HepG2 (cell line): ENCODE measurements at regions not wholly inside any gene's neighbourhood (a gene's known extent, or its start where the extent isn't known, plus 50 kb on each side); places are given as distances from the start of the nearest gene placed in this dataset.

Source experiments
- ATAC-seq: fragments of 200-7000 bp; cut with Tn5 transposase; 3 replicates; pipeline ENCODE4 v1.9.1; 2020; ENCODE audit warnings: mild to moderate bottlenecking, moderate library complexity
- BruUV-seq: library from RNA; stranded (reverse); fragments of 400-500 nt; replicated peaks from 2 replicates; lab custom pipeline; 2021; lab: Mats Ljungman, UMichigan
- CTCF ChIA-PET: fragments of 300-600 bp; formaldehyde crosslinking; extraction: SDS; loops from one replicate; lab custom pipeline; 2021; ENCODE audit warnings: low total read pairs, inconsistent platforms, low intra/inter-chr PET ratio; lab: Yijun Ruan, JAX
- POLR2A ChIA-PET: fragments of 350-600 bp; sonication (Branson Sonifier 250); formaldehyde crosslinking; loops from one replicate; lab custom pipeline; 2020; ENCODE audit warnings: antibody characterized with exemption, inconsistent platforms; lab: Yijun Ruan, JAX
- DNase-seq: peaks from one replicate; pipeline ENCODE4 v3.0.0-alpha.2; 2015; ENCODE audit warnings: low spot score
- FAIRE-seq: peaks from 3 replicates; lab custom pipeline; 2011; peaks lifted over from hg19 to GRCh38; lab: Jason Lieb, UNC
- H2AFZ ChIP-seq: one replicate; pipeline ENCODE4 v1.6.1; 2011; ENCODE audit warnings: low read length, inconsistent platforms
- H3K27ac ChIP-seq: fragments of 300-600 bp; 3 replicates; pipeline ENCODE4 v1.8.0; 2011; ENCODE audit warnings: mixed run types, mild to moderate bottlenecking, mixed read lengths, low read length, inconsistent platforms; ENCODE audit not compliant: insufficient read depth; ENCODE audit errors: extremely low read length
- H3K27me3 ChIP-seq, 2 experiments: fragments of 200-600 bp in 1 of 2; 2 replicates in 1 of 2; 3 replicates in 1 of 2; pipeline versions ENCODE4 v1.6.0 to v1.8.0; 2011; ENCODE audit warnings: low read length in 2 of 2, mild to moderate bottlenecking in 2 of 2, moderate library complexity in 2 of 2, inconsistent platforms in 1 of 2; ENCODE audit not compliant: insufficient read depth in 2 of 2, control insufficient read depth in 1 of 2
- H3K36me3 ChIP-seq, 2 experiments: fragments of 200-600 bp in 1 of 2; replicated peaks in 1 of 2; 2 replicates in 1 of 2; 3 replicates in 1 of 2; pipeline versions ENCODE4 v1.5.1 to v1.8.0; 2011; ENCODE audit warnings: low read length in 2 of 2, inconsistent platforms in 1 of 2; ENCODE audit not compliant: insufficient read depth in 2 of 2, control insufficient read depth in 1 of 2
- H3K4me1 ChIP-seq: 2 replicates; pipeline ENCODE4 v1.5.1; 2012; ENCODE audit warnings: low read length, inconsistent platforms; ENCODE audit not compliant: insufficient read depth
- H3K4me2 ChIP-seq: 2 replicates; pipeline ENCODE4 v1.6.0; 2011; ENCODE audit warnings: low read depth, low read length, inconsistent platforms
- H3K4me3 ChIP-seq, 3 experiments: fragments of 200-600 bp in 1 of 3; sonication (generic), shearing (Covaris generic) in 1 of 3; replicated peaks in 1 of 3; 2 replicates each; pipeline ENCODE4 v1.5.1; 2011 to 2016; ENCODE audit warnings: low read length in 3 of 3, inconsistent platforms in 2 of 3, low read depth in 2 of 3, mild to moderate bottlenecking in 2 of 3, control low read depth in 1 of 3, mixed read lengths in 1 of 3; ENCODE audit not compliant: insufficient read depth in 1 of 3
- H3K79me2 ChIP-seq: one replicate; pipeline ENCODE4 v1.6.1; 2011; ENCODE audit warnings: low read length, inconsistent platforms; ENCODE audit not compliant: insufficient read depth
- H3K9ac ChIP-seq: 2 replicates; pipeline ENCODE4 v1.6.0; 2011; ENCODE audit warnings: mild to moderate bottlenecking, low read depth, low read length, inconsistent platforms; ENCODE audit not compliant: insufficient read depth
- H3K9me3 ChIP-seq: 2 replicates; pipeline ENCODE4 v1.5.1; 2012; ENCODE audit warnings: mild to moderate bottlenecking, low read length
- H4K20me1 ChIP-seq: 2 replicates; pipeline ENCODE4 v1.6.0; 2011; ENCODE audit warnings: inconsistent platforms, mild to moderate bottlenecking, low read length, moderate library complexity; ENCODE audit not compliant: insufficient read depth
- ATF7 ChIP-seq, 2 experiments: fragments of 450-650 bp in 1 of 2; sonication (generic) in 1 of 2; formaldehyde crosslinking in 1 of 2; IDR thresholded peaks; 2 replicates each; pipeline versions ENCODE4 v1.4.0 to v1.6.1; 2016 to 2020; ENCODE audit warnings: antibody characterized with exemption in 1 of 2, mild to moderate bottlenecking in 1 of 2, missing genetic modification reagents in 1 of 2
- FOXK2 ChIP-seq: fragments of 450-650 bp; IDR thresholded peaks from 2 replicates; pipeline ENCODE4 v1.6.1; 2016
- HBP1 ChIP-seq: IDR thresholded peaks from 2 replicates; pipeline ENCODE4 v1.6.1; 2016; ENCODE audit warnings: low read depth, control low read depth
- HMGA1 ChIP-seq: sonication (generic); formaldehyde crosslinking; conservative IDR thresholded peaks from 2 replicates; pipeline ENCODE4 v1.4.0; 2020; ENCODE audit warnings: missing genetic modification reagents
- ZBTB10 ChIP-seq: sonication (generic); formaldehyde crosslinking; IDR thresholded peaks from 2 replicates; pipeline ENCODE4 v1.4.0; 2020; ENCODE audit warnings: missing genetic modification reagents, borderline replicate concordance
- ZNF710 ChIP-seq: sonication (generic); formaldehyde crosslinking; IDR thresholded peaks from 2 replicates; pipeline ENCODE4 v1.5.0; 2020; ENCODE audit warnings: mild to moderate bottlenecking, missing genetic modification reagents, borderline replicate concordance
- ZNF839 ChIP-seq: sonication (generic); formaldehyde crosslinking; IDR thresholded peaks from 2 replicates; pipeline ENCODE4 v1.4.0; 2020; ENCODE audit warnings: missing genetic modification reagents, mild to moderate bottlenecking, borderline replicate concordance
- ZNF841 ChIP-seq: sonication (generic); formaldehyde crosslinking; IDR thresholded peaks from 2 replicates; pipeline ENCODE4 v1.8.1; 2023; ENCODE audit warnings: missing genetic modification reagents, borderline replicate concordance
- WGBS: methylation state at CpG from one replicate; pipeline ENCODE4 v1.1.6; 2017; ENCODE audit warnings: low lambda C conversion rate; 5-methylcytosine and 5-hydroxymethylcytosine counted together
- in situ Hi-C: cut with HindIII; loops from 2 replicates; pipeline ENCODE4 v1.10.0; 2017; ENCODE audit warnings: low pct_unique_long_range_greater_than_20kb; ENCODE audit not compliant: extremely low pct_ligation_motif_present
- intact Hi-C: fragments of 100-400 bp; cut with micrococcal nuclease; formaldehyde crosslinking; loops from one replicate; pipeline ENCODE4 v1.10.0; 2022; ENCODE audit not compliant: unreplicated experiment
- TF ChIP-seq, protein P1 (sequence below): conservative IDR thresholded peaks from 2 replicates; pipeline ENCODE4 v1.6.1; 2018; ENCODE audit warnings: missing genetic modification reagents
- TF ChIP-seq, protein P2 (sequence below): sonication (generic); formaldehyde crosslinking; IDR thresholded peaks from 2 replicates; pipeline ENCODE4 v1.8.1; 2023; ENCODE audit warnings: mild to moderate bottlenecking, missing genetic modification reagents
- TF ChIP-seq, protein P3 (sequence below): sonication (generic); formaldehyde crosslinking; IDR thresholded peaks from 2 replicates; pipeline ENCODE4 v1.8.1; 2023; ENCODE audit warnings: mild to moderate bottlenecking, inconsistent platforms, moderate library complexity, missing genetic modification reagents, borderline replicate concordance
- TF ChIP-seq, protein P4 (sequence below): sonication (generic); formaldehyde crosslinking; IDR thresholded peaks from 2 replicates; pipeline ENCODE4 v1.5.0; 2020; ENCODE audit warnings: mild to moderate bottlenecking, low read depth, missing genetic modification reagents, borderline replicate concordance

GRCh38 chr6:37095997-37096396 is 74.0 kb upstream of the PIM1 start:
- Histone ChIP-seq H3K9me3 (no peaks in the 10 kb centered on the region), H3K79me2 (no peaks in the 10 kb centered on the region), H3K4me3 (no peak overlapping the region), H3K4me1 (peaks cover 82% of the 10 kb centered on the region), H3K4me2 (no peak overlapping the region; the same call in 1 of the 2 replicates), H3K27ac (no peak overlapping the region), H3K27me3 (no peaks in the 10 kb centered on the region), H2AFZ (no peak overlapping the region), H3K36me3 (no peaks in the 10 kb centered on the region), H3K9ac (no peak overlapping the region), H4K20me1 (no peaks in the 10 kb centered on the region)
- ChIA-PET POLR2A (interaction anchor here (0.7 to 2.3 kb wide), 6 partner anchors 11 to 77 kb away, joined by 4 to 13 read pairs (median 4); no protein-coding TSS in a partner anchor), CTCF (no interaction called here)
- no peak for DNase-seq
- in situ Hi-C loops (no loop called here), intact Hi-C loops (no loop called here)
- FAIRE-seq: no peak
- 74% methylated on average over 1 of the region's 1 CpG for WGBS
- ATAC-seq: no peak
- BruUV-seq: no TSS peak
- TF ChIP-seq, protein P1, sequence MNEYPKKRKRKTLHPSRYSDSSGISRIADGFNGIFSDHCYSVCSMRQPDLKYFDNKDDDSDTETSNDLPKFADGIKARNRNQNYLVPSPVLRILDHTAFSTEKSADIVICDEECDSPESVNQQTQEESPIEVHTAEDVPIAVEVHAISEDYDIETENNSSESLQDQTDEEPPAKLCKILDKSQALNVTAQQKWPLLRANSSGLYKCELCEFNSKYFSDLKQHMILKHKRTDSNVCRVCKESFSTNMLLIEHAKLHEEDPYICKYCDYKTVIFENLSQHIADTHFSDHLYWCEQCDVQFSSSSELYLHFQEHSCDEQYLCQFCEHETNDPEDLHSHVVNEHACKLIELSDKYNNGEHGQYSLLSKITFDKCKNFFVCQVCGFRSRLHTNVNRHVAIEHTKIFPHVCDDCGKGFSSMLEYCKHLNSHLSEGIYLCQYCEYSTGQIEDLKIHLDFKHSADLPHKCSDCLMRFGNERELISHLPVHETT (CRISPR knock-in tag): no peak
- TF ChIP-seq ATF7 (IDR thresholded peaks at IDR 0.05) (no peak), ATF7 (CRISPR knock-in tag; IDR thresholded peaks at IDR 0.05) (no peak), ZBTB10 (CRISPR knock-in tag) (no peak), HBP1 (CRISPR knock-in tag) (no peak), FOXK2 (no peak), HMGA1 (no peak), ZNF710 (CRISPR knock-in tag) (no peak), ZNF841 (CRISPR knock-in tag) (no peak), ZNF839 (CRISPR knock-in tag) (no peak)
- TF ChIP-seq, protein P2, sequence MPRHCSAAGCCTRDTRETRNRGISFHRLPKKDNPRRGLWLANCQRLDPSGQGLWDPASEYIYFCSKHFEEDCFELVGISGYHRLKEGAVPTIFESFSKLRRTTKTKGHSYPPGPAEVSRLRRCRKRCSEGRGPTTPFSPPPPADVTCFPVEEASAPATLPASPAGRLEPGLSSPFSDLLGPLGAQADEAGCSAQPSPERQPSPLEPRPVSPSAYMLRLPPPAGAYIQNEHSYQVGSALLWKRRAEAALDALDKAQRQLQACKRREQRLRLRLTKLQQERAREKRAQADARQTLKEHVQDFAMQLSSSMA (CRISPR knock-in tag): no peak
- TF ChIP-seq, protein P3, sequence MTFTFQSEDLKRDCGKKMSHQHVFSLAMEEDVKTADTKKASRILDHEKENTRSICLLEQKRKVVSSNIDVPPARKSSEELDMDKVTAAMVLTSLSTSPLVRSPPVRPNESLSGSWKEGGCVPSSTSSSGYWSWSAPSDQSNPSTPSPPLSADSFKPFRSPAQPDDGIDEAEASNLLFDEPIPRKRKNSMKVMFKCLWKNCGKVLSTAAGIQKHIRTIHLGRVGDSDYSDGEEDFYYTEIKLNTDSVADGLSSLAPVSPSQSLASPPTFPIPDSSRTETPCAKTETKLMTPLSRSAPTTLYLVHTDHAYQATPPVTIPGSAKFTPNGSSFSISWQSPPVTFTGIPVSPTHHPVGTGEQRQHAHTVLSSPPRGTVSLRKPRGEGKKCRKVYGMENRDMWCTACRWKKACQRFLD: no peak
- TF ChIP-seq, protein P4, sequence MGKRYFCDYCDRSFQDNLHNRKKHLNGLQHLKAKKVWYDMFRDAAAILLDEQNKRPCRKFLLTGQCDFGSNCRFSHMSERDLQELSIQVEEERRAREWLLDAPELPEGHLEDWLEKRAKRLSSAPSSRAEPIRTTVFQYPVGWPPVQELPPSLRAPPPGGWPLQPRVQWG (CRISPR knock-in tag): no peak
